ENCODE measurements at regions not wholly inside any gene's neighbourhood (a gene's known extent, or its start where the extent isn't known, plus 50 kb on each side); places are given as distances from the start of the nearest gene placed in this dataset.

DNA sequence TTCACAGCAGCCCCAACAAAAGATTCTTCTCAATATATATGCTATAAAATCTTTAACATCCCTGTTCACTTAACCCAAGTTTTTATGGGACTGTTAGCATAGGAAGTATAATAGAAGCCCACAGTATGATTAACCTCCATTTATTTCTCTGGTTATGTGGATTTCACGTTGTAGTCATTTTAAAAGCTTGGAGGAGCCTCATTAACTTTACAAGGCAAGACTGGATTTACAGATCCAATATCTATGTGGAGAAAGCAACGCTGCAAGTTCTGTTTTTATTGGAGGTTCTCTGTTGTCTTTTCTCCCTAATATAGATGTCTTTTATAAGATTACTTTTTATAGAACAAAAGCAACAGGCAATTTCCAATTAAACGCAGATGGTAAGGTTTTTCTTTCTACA is 114.9 kb upstream of the SYT4 start:
- no peak overlapping the region for H3K9ac ChIP-seq
- H3K4me2 ChIP-seq (ENCODE audit: unreplicated experiment): no peak overlapping the region
- no peak overlapping the region for H2AFZ ChIP-seq
- no peak for TF ChIP-seq EZH2 (IDR thresholded peaks at IDR 0.05; ENCODE audit: insufficient read depth, poor library complexity, severe bottlenecking)
- TF ChIP-seq EZH2phosphoT487 (IDR thresholded peaks at IDR 0.05; ENCODE audit: insufficient read depth, low read depth): no peak
- no peak for DNase-seq
- no peaks in the 10 kb centered on the region for H3K9me3 ChIP-seq (ENCODE audit: low read depth)
- H3K27me3 ChIP-seq (replicated peaks; ENCODE audit: insufficient read depth): no peaks in the 10 kb centered on the region
- no peaks in the 10 kb centered on the region for H3K4me1 ChIP-seq (ENCODE audit: insufficient read depth)
- no peaks in the 10 kb centered on the region for H3K79me2 ChIP-seq (ENCODE audit: insufficient read depth)
- in situ Hi-C loops (cut with MboI): no loop called here
- no peak overlapping the region for H3K4me3 ChIP-seq
- WGBS, 2 experiments (ENCODE audit: low coverage in 1 of 2, low lambda C conversion rate in 2 of 2, missing lambda C conversion rate in 2 of 2): 5 to 8% methylated on average over 3 of the region's 3 CpGs
- no peak overlapping the region for H3K27ac ChIP-seq
- H3F3A ChIP-seq (ENCODE audit: insufficient read depth): no peaks in the 10 kb centered on the region
- H3K9me2 ChIP-seq (ENCODE audit: insufficient read depth): no peaks in the 10 kb centered on the region
- H3K36me3 ChIP-seq (ENCODE audit: low read depth): no peaks in the 10 kb centered on the region
- H4K20me1 ChIP-seq (ENCODE audit: insufficient read depth): no peaks in the 10 kb centered on the region

GRCh38 chr18:43393174-43393573 is 115.9 kb upstream of the SYT4 start:
- no peaks in the 10 kb centered on the region for H3K4me1 ChIP-seq (ENCODE audit: insufficient read depth)
- no peak overlapping the region for H3K4me3 ChIP-seq
- WGBS, 2 experiments (ENCODE audit: low coverage in 1 of 2, low lambda C conversion rate in 2 of 2, missing lambda C conversion rate in 2 of 2): 20 to 22% methylated on average over 2 of the region's 2 CpGs
- H4K20me1 ChIP-seq (ENCODE audit: insufficient read depth): no peaks in the 10 kb centered on the region
- H3K9ac ChIP-seq: no peak overlapping the region
- no peak overlapping the region for H3K27ac ChIP-seq
- DNase-seq: no peak
- no peak for TF ChIP-seq EZH2 (IDR thresholded peaks at IDR 0.05; ENCODE audit: insufficient read depth, poor library complexity, severe bottlenecking)
- no peak for TF ChIP-seq EZH2phosphoT487 (IDR thresholded peaks at IDR 0.05; ENCODE audit: insufficient read depth, low read depth)
- no peaks in the 10 kb centered on the region for H3K79me2 ChIP-seq (ENCODE audit: insufficient read depth)
- no peaks in the 10 kb centered on the region for H3F3A ChIP-seq (ENCODE audit: insufficient read depth)
- no peak overlapping the region for H2AFZ ChIP-seq
- no peaks in the 10 kb centered on the region for H3K27me3 ChIP-seq (replicated peaks; ENCODE audit: insufficient read depth)
- no peaks in the 10 kb centered on the region for H3K9me2 ChIP-seq (ENCODE audit: insufficient read depth)
- no peaks in the 10 kb centered on the region for H3K9me3 ChIP-seq (ENCODE audit: low read depth)
- H3K36me3 ChIP-seq (ENCODE audit: low read depth): no peaks in the 10 kb centered on the region
- in situ Hi-C loops (cut with MboI): no loop called here
- no peak overlapping the region for H3K4me2 ChIP-seq (ENCODE audit: unreplicated experiment)

DNA sequence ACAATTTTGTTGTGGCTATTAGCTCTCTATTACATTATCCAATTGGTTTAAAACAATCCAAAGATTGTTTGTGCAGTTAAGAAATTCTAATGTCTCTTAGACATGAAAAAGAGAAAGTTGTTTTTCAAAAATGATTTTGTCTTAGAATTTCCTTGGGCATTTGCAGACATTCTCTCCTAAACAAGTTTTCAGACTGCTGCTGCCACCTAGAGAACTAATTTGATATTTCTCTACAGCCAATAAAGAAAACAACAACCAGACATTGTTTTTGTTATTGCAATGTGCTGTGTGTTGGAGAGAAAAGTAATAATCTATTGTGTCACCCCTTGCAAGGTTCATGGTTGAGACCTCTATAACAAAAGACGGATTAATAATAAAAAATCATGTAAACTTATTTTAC is 119.0 kb upstream of the SYT4 start:
- in situ Hi-C loops (cut with MboI): no loop called here
- Histone ChIP-seq H3K27me3 (replicated peaks; ENCODE audit: insufficient read depth) (no peaks in the 10 kb centered on the region), H3F3A (ENCODE audit: insufficient read depth) (no peaks in the 10 kb centered on the region), H3K9ac (no peak overlapping the region), H3K27ac (no peak overlapping the region), H3K9me3 (ENCODE audit: low read depth) (no peaks in the 10 kb centered on the region), H4K20me1 (ENCODE audit: insufficient read depth) (no peaks in the 10 kb centered on the region), H3K36me3 (ENCODE audit: low read depth) (no peaks in the 10 kb centered on the region), H3K9me2 (ENCODE audit: insufficient read depth) (no peaks in the 10 kb centered on the region), H3K4me3 (no peak overlapping the region), H3K79me2 (ENCODE audit: insufficient read depth) (no peaks in the 10 kb centered on the region), H2AFZ (no peak overlapping the region), H3K4me1 (ENCODE audit: insufficient read depth) (no peaks in the 10 kb centered on the region), H3K4me2 (ENCODE audit: unreplicated experiment) (no peak overlapping the region)
- peak; percentile 41 for DNase-seq
- TF ChIP-seq EZH2phosphoT487 (IDR thresholded peaks at IDR 0.05; ENCODE audit: insufficient read depth, low read depth) (no peak), EZH2 (IDR thresholded peaks at IDR 0.05; ENCODE audit: insufficient read depth, poor library complexity, severe bottlenecking) (no peak)
- WGBS, 2 experiments (ENCODE audit: low coverage in 1 of 2, low lambda C conversion rate in 2 of 2, missing lambda C conversion rate in 2 of 2): 0 to 5% methylated on average over 1 of the region's 1 CpG

- in situ Hi-C loops (cut with MboI): no loop called here
- H3K27ac ChIP-seq: no peak overlapping the region
Observed at GRCh38 chr18:43398601-43399000, 121.3 kb upstream of the SYT4 start.

GRCh38 chr18:43405097-43405496 is 127.8 kb upstream of the SYT4 start:
- Histone ChIP-seq H2AFZ (no peak overlapping the region), H3K4me3 (no peak overlapping the region), H3K4me1 (ENCODE audit: insufficient read depth) (no peaks in the 10 kb centered on the region), H3K9me3 (ENCODE audit: low read depth) (no peaks in the 10 kb centered on the region), H3F3A (ENCODE audit: insufficient read depth) (no peaks in the 10 kb centered on the region), H3K9ac (no peak overlapping the region), H3K27me3 (replicated peaks; ENCODE audit: insufficient read depth) (no peaks in the 10 kb centered on the region), H3K79me2 (ENCODE audit: insufficient read depth) (no peaks in the 10 kb centered on the region), H3K9me2 (ENCODE audit: insufficient read depth) (no peaks in the 10 kb centered on the region), H3K4me2 (ENCODE audit: unreplicated experiment) (no peak overlapping the region), H3K36me3 (ENCODE audit: low read depth) (no peaks in the 10 kb centered on the region), H3K27ac (no peak overlapping the region), H4K20me1 (ENCODE audit: insufficient read depth) (no peaks in the 10 kb centered on the region)
- DNase-seq: no peak
- in situ Hi-C loops (cut with MboI): no loop called here
- WGBS, 2 experiments (ENCODE audit: low coverage in 1 of 2, low lambda C conversion rate in 2 of 2, missing lambda C conversion rate in 2 of 2): 29 to 45% methylated on average over 1 of the region's 1 CpG
- TF ChIP-seq EZH2 (IDR thresholded peaks at IDR 0.05; ENCODE audit: insufficient read depth, poor library complexity, severe bottlenecking): no peak
- no peak for TF ChIP-seq EZH2phosphoT487 (IDR thresholded peaks at IDR 0.05; ENCODE audit: insufficient read depth, low read depth)

More at GRCh38 chr18:43398601-43399000, 121.3 kb upstream of the SYT4 start:
- H3K9ac ChIP-seq: no peak overlapping the region
- no peaks in the 10 kb centered on the region for H3K27me3 ChIP-seq (replicated peaks; ENCODE audit: insufficient read depth)
- H4K20me1 ChIP-seq (ENCODE audit: insufficient read depth): no peaks in the 10 kb centered on the region
- 71 to 73% methylated on average over 1 of the region's 1 CpG for WGBS, 2 experiments (ENCODE audit: low coverage in 1 of 2, low lambda C conversion rate in 2 of 2, missing lambda C conversion rate in 2 of 2)
- no peaks in the 10 kb centered on the region for H3K4me1 ChIP-seq (ENCODE audit: insufficient read depth)
- no peak overlapping the region for H2AFZ ChIP-seq
- H3K79me2 ChIP-seq (ENCODE audit: insufficient read depth): no peaks in the 10 kb centered on the region
- no peaks in the 10 kb centered on the region for H3F3A ChIP-seq (ENCODE audit: insufficient read depth)
- TF ChIP-seq EZH2phosphoT487 (IDR thresholded peaks at IDR 0.05; ENCODE audit: insufficient read depth, low read depth) (no peak), EZH2 (IDR thresholded peaks at IDR 0.05; ENCODE audit: insufficient read depth, poor library complexity, severe bottlenecking) (no peak)
- no peaks in the 10 kb centered on the region for H3K36me3 ChIP-seq (ENCODE audit: low read depth)
- H3K4me3 ChIP-seq: no peak overlapping the region
- no peak overlapping the region for H3K4me2 ChIP-seq (ENCODE audit: unreplicated experiment)
- no peaks in the 10 kb centered on the region for H3K9me3 ChIP-seq (ENCODE audit: low read depth)
- DNase-seq: no peak
- H3K9me2 ChIP-seq (ENCODE audit: insufficient read depth): no peaks in the 10 kb centered on the region
